ENCODE measurements at regions not wholly inside any gene's neighbourhood (a gene's known extent, or its start where the extent isn't known, plus 50 kb on each side); places are given as distances from the start of the nearest gene placed in this dataset.

DNA sequence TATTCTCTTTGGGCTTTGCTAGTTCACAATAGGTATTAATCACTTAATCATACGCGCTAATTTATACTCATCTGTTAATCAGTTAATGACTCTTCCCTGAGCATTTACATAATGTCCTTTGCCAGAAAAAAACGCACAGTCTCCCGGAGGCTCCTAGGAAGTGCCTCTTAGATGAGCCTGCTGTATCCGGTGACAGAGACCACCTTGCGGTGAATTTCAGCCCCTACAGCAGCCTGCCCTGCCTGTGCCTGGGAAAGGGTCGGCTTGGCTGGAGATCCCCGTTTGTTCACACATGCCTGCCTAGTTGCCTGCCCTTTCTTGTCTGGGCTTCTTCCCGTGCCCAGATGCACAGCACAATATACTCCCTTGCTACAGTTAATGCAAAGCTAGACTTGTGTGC lies 152.9 kb downstream of the ZBTB18 start:
- TF ChIP-seq CTCF (IDR thresholded peaks at IDR 0.05; ENCODE audit: insufficient read depth, low read length), result no peak
- no peak for TF ChIP-seq POLR2AphosphoS5 (IDR thresholded peaks at IDR 0.05; ENCODE audit: low read depth)
- no peak for TF ChIP-seq GABPA (IDR thresholded peaks at IDR 0.05; ENCODE audit: low read depth)
